K562 (cell line): ENCODE measurements at regions not wholly inside any gene's neighbourhood (a gene's known extent, or its start where the extent isn't known, plus 50 kb on each side); places are given as distances from the start of the nearest gene placed in this dataset.

ENCODE experiments used
- ATAC-seq: fragments of 200-7000 bp; cut with Tn5 transposase; 3 replicates; pipeline ENCODE4 v1.9.1; 2020; ENCODE audit warnings: moderate library complexity
- BruUV-seq: library from RNA; stranded (reverse); fragments of 400-500 nt; replicated peaks from 2 replicates; lab custom pipeline; 2021; lab: Mats Ljungman, UMichigan
- CTCF ChIA-PET: fragments of 300-600 bp; formaldehyde crosslinking; extraction: SDS; loops from one replicate; lab custom pipeline; 2021; ENCODE audit warnings: low intra/inter-chr PET ratio; lab: Yijun Ruan, JAX
- POLR2A ChIA-PET: fragments of 300-600, 350-650 bp; sonication (Branson Sonifier 250); formaldehyde crosslinking; extraction: SDS; loops from one replicate; lab custom pipeline; 2021; ENCODE audit warnings: antibody characterized with exemption, inconsistent platforms; lab: Yijun Ruan, JAX
- DNase-seq, 4 experiments: peaks; one replicate each; pipeline versions ENCODE4 v3.0.0 to v3.0.0-alpha.2; 2011 to 2018; ENCODE audit warnings: low spot score in 3 of 4, mixed read lengths in 3 of 4; ENCODE audit errors: extremely low read depth in 1 of 4
- FAIRE-seq: peaks from 2 replicates; lab custom pipeline; 2011; peaks lifted over from hg19 to GRCh38; lab: Jason Lieb, UNC
- H2AFZ ChIP-seq: 2 replicates; pipeline ENCODE4 v1.6.0; 2011; ENCODE audit warnings: low read depth, low read length, control low read depth, inconsistent platforms
- H3K27ac ChIP-seq: fragments of 200-600 bp; 3 replicates; pipeline ENCODE4 v1.8.0; 2011; ENCODE audit warnings: low read depth, mild to moderate bottlenecking, control low read depth, inconsistent platforms, low read length, moderate library complexity, mixed read lengths; ENCODE audit errors: extremely low read depth
- H3K27me3 ChIP-seq, 2 experiments: fragments of 300-600 bp in 1 of 2; 2 replicates in 1 of 2; 3 replicates in 1 of 2; pipeline versions ENCODE4 v1.6.0 to v1.8.0; 2011; ENCODE audit warnings: inconsistent platforms in 2 of 2, low read length in 2 of 2, mild to moderate bottlenecking in 1 of 2, mixed read lengths in 1 of 2, moderate library complexity in 1 of 2; ENCODE audit not compliant: control insufficient read depth in 2 of 2, insufficient read depth in 2 of 2
- H3K36me3 ChIP-seq: fragments of 300-600 bp; 3 replicates; pipeline ENCODE4 v1.8.0; 2011; ENCODE audit warnings: mild to moderate bottlenecking, low read length, inconsistent platforms; ENCODE audit not compliant: control insufficient read depth, insufficient read depth
- H3K4me1 ChIP-seq, 2 experiments: fragments of 200-600 bp in 1 of 2; replicated peaks in 1 of 2; 2 replicates in 1 of 2; 3 replicates in 1 of 2; pipeline versions ENCODE4 v1.5.1 to v1.8.0; 2011; ENCODE audit warnings: inconsistent platforms in 2 of 2, low read length in 2 of 2, mild to moderate bottlenecking in 1 of 2, mixed read lengths in 1 of 2, moderate library complexity in 1 of 2; ENCODE audit not compliant: control insufficient read depth in 2 of 2, insufficient read depth in 2 of 2
- H3K4me2 ChIP-seq: 2 replicates; pipeline ENCODE4 v1.6.1; 2011; ENCODE audit warnings: low read length, control low read depth, inconsistent platforms, mixed read lengths; ENCODE audit not compliant: insufficient read depth
- H3K4me3 ChIP-seq: fragments of 200-600 bp; sonication (generic), shearing (Covaris generic); 2 replicates; pipeline ENCODE4 v1.5.1; 2016; ENCODE audit warnings: control low read depth, inconsistent platforms
- H3K79me2 ChIP-seq: fragments of 200-600 bp; 3 replicates; pipeline ENCODE4 v1.8.0; 2011; ENCODE audit warnings: low read length, inconsistent platforms; ENCODE audit not compliant: control insufficient read depth, insufficient read depth
- H3K9ac ChIP-seq, 2 experiments: 2 replicates each; pipeline versions ENCODE4 v1.6.0 to v1.6.1; 2011; ENCODE audit warnings: low read depth in 2 of 2, low read length in 2 of 2, control low read depth in 1 of 2, inconsistent platforms in 1 of 2, mild to moderate bottlenecking in 1 of 2, mixed read lengths in 1 of 2; ENCODE audit not compliant: insufficient read depth in 1 of 2
- H3K9me1 ChIP-seq: one replicate; pipeline ENCODE4 v1.6.0; 2011; ENCODE audit warnings: inconsistent platforms, mild to moderate bottlenecking, low read length, moderate library complexity; ENCODE audit not compliant: control insufficient read depth, insufficient read depth
- H3K9me3 ChIP-seq: replicated peaks from 2 replicates; pipeline ENCODE4 v1.5.1; 2011; ENCODE audit warnings: low read depth, low read length, inconsistent platforms; ENCODE audit not compliant: control insufficient read depth, insufficient read depth
- H4K20me1 ChIP-seq: replicated peaks from 2 replicates; pipeline ENCODE4 v1.6.1; 2011; ENCODE audit warnings: low read length, inconsistent platforms, mixed read lengths; ENCODE audit not compliant: control insufficient read depth, insufficient read depth
- ETV1 ChIP-seq: fragments of 450-650 bp; conservative IDR thresholded peaks from 2 replicates; pipeline ENCODE4 v1.6.1; 2016; ENCODE audit warnings: missing genetic modification characterization, control low read depth, low read depth, missing compliant biosample characterization
- KDM1A ChIP-seq, 2 experiments: fragments of 450-650 bp; IDR thresholded peaks; 2 replicates each; pipeline ENCODE4 v1.6.1; 2016; ENCODE audit warnings: mild to moderate bottlenecking in 2 of 2
- MTF1 ChIP-seq: fragments of 250-450 bp; sonication (Bioruptor Pico); IDR thresholded peaks from 2 replicates; pipeline ENCODE4 v1.9.0; 2021; ENCODE audit warnings: moderate library complexity, mild to moderate bottlenecking, inconsistent platforms, borderline replicate concordance
- NRF1 ChIP-seq, 2 experiments: fragments of 450-650 bp; IDR thresholded peaks in 1 of 2; conservative IDR thresholded peaks in 1 of 2; 2 replicates each; pipeline ENCODE4 v1.6.1; 2014; ENCODE audit warnings: mild to moderate bottlenecking in 2 of 2
- SNRNP70 ChIP-seq: fragments of 200-400 bp; formaldehyde crosslinking; optimal IDR thresholded peaks from 2 replicates; pipeline ENCODE3; 2017; ENCODE audit warnings: low read depth, low read length
- SRSF7 ChIP-seq: fragments of 200-400 bp; formaldehyde crosslinking; optimal IDR thresholded peaks from 2 replicates; pipeline ENCODE3; 2017; ENCODE audit warnings: mild to moderate bottlenecking, low read depth, low read length
- ZNF707 ChIP-seq: fragments of 250-450 bp; sonication (Bioruptor Pico); conservative IDR thresholded peaks from 2 replicates; pipeline ENCODE4 v1.8.0; 2022; ENCODE audit warnings: inconsistent platforms, mild to moderate bottlenecking, moderate library complexity
- ZNF778 ChIP-seq: fragments of 450-650 bp; formaldehyde crosslinking; IDR thresholded peaks from 2 replicates; pipeline ENCODE4 v1.4.0; 2020; ENCODE audit warnings: mild to moderate bottlenecking, moderate library complexity
- WGBS: fragments of 100-300 bp; shearing (Covaris generic); methylation state at CpG from one replicate; pipeline ENCODE4 v1.1.6; 2016; ENCODE audit warnings: low coverage, mixed read lengths; ENCODE audit not compliant: insufficient coverage; ENCODE audit errors: missing lambda C conversion rate; 5-methylcytosine and 5-hydroxymethylcytosine counted together
- in situ Hi-C: fragments of 300-500 bp; cut with MboI; formaldehyde crosslinking; loops from 4 replicates; pipeline ENCODE4 v1.15.0; 2018; ENCODE audit warnings: inconsistent platforms, mixed read lengths
- intact Hi-C: fragments of 100-400 bp; cut with micrococcal nuclease; formaldehyde crosslinking; loops from 2 replicates; pipeline ENCODE4 v1.14.2; 2022
- TF ChIP-seq, protein P1 (sequence below): sonication (generic); formaldehyde crosslinking; IDR thresholded peaks from 2 replicates; pipeline ENCODE4 v1.8.0; 2022; ENCODE audit warnings: mild to moderate bottlenecking, missing genetic modification reagents

GRCh38 chr7:1329966-1330800 lies 97.5 kb downstream of the UNCX start:
- H3K4me1 ChIP-seq: peaks cover 0 to 26% of the 10 kb centered on the region in 2 experiments; a peak in 2 of 5 replicates
- H3K4me3 ChIP-seq: no peak overlapping the region
- no peak for ATAC-seq
- no peak for FAIRE-seq
- POLR2A ChIA-PET: no interaction called here
- in situ Hi-C loops (no loop called here), intact Hi-C loops (no loop called here)
- WGBS: 10% methylated on average over 38 of the region's 38 CpGs
- DNase-seq: no peak
- no peak overlapping the region for H2AFZ ChIP-seq
- H3K27ac ChIP-seq: no peak overlapping the region
- H3K27me3 ChIP-seq: peaks cover 16 to 48% of the 10 kb centered on the region in 2 experiments; a peak in 4 of 5 replicates
- peaks cover 3% of the 10 kb centered on the region for H3K9me1 ChIP-seq
- CTCF ChIA-PET: no interaction called here
- H3K9ac ChIP-seq: no peak overlapping the region
- no peaks in the 10 kb centered on the region for H4K20me1 ChIP-seq
- H3K79me2 ChIP-seq: no peaks in the 10 kb centered on the region
- no peaks in the 10 kb centered on the region for H3K9me3 ChIP-seq
- TF ChIP-seq ZNF778 (CRISPR knock-in tag) (no peak), SNRNP70 (no peak), ZNF707 (CRISPR knock-in tag) (no peak), SRSF7 (no peak), ETV1 (tag) (no peak), MTF1 (CRISPR knock-in tag) (no peak), KDM1A (IDR thresholded peaks at IDR 0.05) (peak in 1 of 2 experiments; percentile 41; a peak in 1 of 4 replicates), NRF1 (conservative IDR thresholded peaks at IDR 0.05 in 1 of 2, IDR thresholded peaks at IDR 0.05 in 1 of 2) (0 out of 4 replicates have a peak, but pooled peaks of 1 of the 2 experiments have one; percentile 22)
- TF ChIP-seq, protein P1, sequence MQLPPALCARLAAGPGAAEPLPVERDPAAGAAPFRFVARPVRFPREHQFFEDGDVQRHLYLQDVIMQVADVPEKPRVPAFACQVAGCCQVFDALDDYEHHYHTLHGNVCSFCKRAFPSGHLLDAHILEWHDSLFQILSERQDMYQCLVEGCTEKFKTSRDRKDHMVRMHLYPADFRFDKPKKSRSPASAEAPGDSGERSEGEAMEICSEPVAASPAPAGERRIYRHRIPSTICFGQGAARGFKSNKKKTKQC (CRISPR knock-in tag): no peak
- TF ChIP-seq, all 486 proteins: peak for 2
- H3K36me3 ChIP-seq: no peaks in the 10 kb centered on the region
- no peak overlapping the region for H3K4me2 ChIP-seq
- BruUV-seq: no TSS peak
